Tibial nerve (tissue), 4 donors: ENCODE measurements at regions not wholly inside any gene's neighbourhood (a gene's known extent, or its start where the extent isn't known, plus 50 kb on each side); places are given as distances from the start of the nearest gene placed in this dataset.

ENCODE experiments used
- DNase-seq, 2 donors: peaks; one replicate each; pipeline ENCODE4 v3.0.0-alpha.2; 2019; ENCODE audit warnings: low spot score in 2 of 2
- H3K27ac ChIP-seq, 4 donors: fragments of 200-600 bp; sonication (generic) in 3 of 4; one replicate each; pipeline ENCODE4 v1.5.1; 2017 to 2019; ENCODE audit warnings: mild to moderate bottlenecking in 1 of 4
- H3K27me3 ChIP-seq, 2 donors: fragments of 200-600 bp; sonication (generic) in 1 of 2; one replicate each; pipeline versions ENCODE4 v1.5.1 to v1.6.0; 2017 to 2019
- H3K36me3 ChIP-seq, 3 donors: fragments of 200-600 bp; sonication (generic); one replicate each; pipeline ENCODE4 v1.5.1; 2018 to 2019
- H3K4me1 ChIP-seq, 4 donors: fragments of 200-600 bp; sonication (generic) in 3 of 4; one replicate each; pipeline ENCODE4 v1.5.1; 2017 to 2019
- H3K4me3 ChIP-seq, 4 donors: fragments of 200-600 bp; sonication (generic) in 3 of 4; one replicate each; pipeline ENCODE4 v1.5.1; 2017 to 2019; ENCODE audit warnings: mild to moderate bottlenecking in 1 of 4, moderate library complexity in 1 of 4
- H3K9me3 ChIP-seq, 4 donors: fragments of 200-600 bp; sonication (generic) in 3 of 4; one replicate each; pipeline ENCODE4 v1.5.1; 2017 to 2019
- EP300 ChIP-seq, 2 donors: sonication (generic); formaldehyde crosslinking; IDR thresholded peaks; one replicate each; pipeline ENCODE4 v1.6.1; 2017; ENCODE audit warnings: antibody characterized with exemption in 2 of 2, mild to moderate bottlenecking in 1 of 2
- POLR2A ChIP-seq, 2 donors: fragments of 450-650 bp; IDR thresholded peaks; one replicate each; pipeline ENCODE4 v1.6.1; 2017; ENCODE audit warnings: antibody characterized with exemption in 2 of 2, mild to moderate bottlenecking in 2 of 2, moderate library complexity in 2 of 2
- WGBS, 2 donors: methylation state at CpG; one replicate each; pipeline ENCODE4 v1.1.5; 2018; 5-methylcytosine and 5-hydroxymethylcytosine counted together
- TF ChIP-seq, protein P1 (sequence below), 5 experiments: fragments of 200-600 bp in 3 of 5; fragments of 450-650 bp in 2 of 5; sonication (generic) in 3 of 5; IDR thresholded peaks; one replicate each; pipeline ENCODE4 v1.5.1; 2016 to 2019; ENCODE audit warnings: antibody characterized with exemption in 5 of 5, mild to moderate bottlenecking in 3 of 5, moderate library complexity in 2 of 5

DNA sequence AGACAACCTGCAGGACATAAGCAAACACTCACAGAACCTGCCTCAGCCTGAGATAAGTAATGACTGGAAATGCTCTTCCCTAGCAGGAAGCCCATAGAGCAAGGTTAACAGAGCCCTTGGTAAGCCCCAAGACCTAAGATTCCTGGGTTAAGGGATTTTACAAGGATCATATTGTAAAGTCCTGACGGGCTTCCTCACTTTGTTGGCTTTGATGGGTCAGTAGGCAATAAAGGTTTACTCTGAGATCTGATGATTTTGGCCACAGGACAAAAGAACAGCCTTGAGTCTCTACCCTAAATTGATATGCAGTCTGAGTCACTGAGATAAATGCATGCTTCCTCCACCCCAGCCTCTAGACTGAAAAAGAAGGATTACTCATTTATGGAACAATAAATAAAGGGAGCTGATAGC, 270.8 kb downstream of the HTR7 start:
- no peak overlapping the region for H3K27ac ChIP-seq
- WGBS, 2 donors = 29 to 32% methylated on average over 1 of the region's 1 CpG
- H3K9me3 ChIP-seq = no peaks in the 10 kb centered on the region
- H3K27me3 ChIP-seq = no peaks in the 10 kb centered on the region
- H3K36me3 ChIP-seq = no peaks in the 10 kb centered on the region
- no peak for DNase-seq
- no peaks in the 10 kb centered on the region for H3K4me1 ChIP-seq
- TF ChIP-seq POLR2A (IDR thresholded peaks at IDR 0.05) (no peak), EP300 (IDR thresholded peaks at IDR 0.05) (no peak)
- TF ChIP-seq, protein P1, sequence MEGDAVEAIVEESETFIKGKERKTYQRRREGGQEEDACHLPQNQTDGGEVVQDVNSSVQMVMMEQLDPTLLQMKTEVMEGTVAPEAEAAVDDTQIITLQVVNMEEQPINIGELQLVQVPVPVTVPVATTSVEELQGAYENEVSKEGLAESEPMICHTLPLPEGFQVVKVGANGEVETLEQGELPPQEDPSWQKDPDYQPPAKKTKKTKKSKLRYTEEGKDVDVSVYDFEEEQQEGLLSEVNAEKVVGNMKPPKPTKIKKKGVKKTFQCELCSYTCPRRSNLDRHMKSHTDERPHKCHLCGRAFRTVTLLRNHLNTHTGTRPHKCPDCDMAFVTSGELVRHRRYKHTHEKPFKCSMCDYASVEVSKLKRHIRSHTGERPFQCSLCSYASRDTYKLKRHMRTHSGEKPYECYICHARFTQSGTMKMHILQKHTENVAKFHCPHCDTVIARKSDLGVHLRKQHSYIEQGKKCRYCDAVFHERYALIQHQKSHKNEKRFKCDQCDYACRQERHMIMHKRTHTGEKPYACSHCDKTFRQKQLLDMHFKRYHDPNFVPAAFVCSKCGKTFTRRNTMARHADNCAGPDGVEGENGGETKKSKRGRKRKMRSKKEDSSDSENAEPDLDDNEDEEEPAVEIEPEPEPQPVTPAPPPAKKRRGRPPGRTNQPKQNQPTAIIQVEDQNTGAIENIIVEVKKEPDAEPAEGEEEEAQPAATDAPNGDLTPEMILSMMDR (IDR thresholded peaks at IDR 0.05) = no peak
- no peak overlapping the region for H3K4me3 ChIP-seq

DNA sequence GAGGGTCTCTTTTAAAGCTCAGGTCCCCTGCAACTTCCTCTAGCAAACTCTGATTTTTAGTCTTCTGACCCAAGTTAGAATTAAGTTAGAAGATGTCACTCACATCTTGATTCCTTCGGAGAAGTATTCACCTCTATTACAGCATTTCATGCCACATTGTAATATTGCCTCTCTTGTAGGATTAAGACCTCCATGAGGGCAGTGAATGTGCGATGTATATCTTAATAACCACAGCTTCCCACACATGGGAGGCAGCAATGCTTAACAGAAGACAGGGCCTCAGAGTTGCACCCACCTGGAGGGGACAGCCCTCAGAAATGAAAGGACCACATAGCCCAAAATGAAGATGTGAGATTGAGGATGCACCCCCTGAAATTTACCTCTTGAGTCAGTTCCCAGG, 270.3 kb downstream of the HTR7 start:
- DNase-seq = no peak
- Histone ChIP-seq H3K27ac (no peak overlapping the region), H3K27me3 (no peaks in the 10 kb centered on the region), H3K4me3 (no peak overlapping the region), H3K4me1 (peaks cover 0 to 2% (median 0%) of the 10 kb centered on the region in 4 donors), H3K36me3 (no peaks in the 10 kb centered on the region), H3K9me3 (no peaks in the 10 kb centered on the region)
- 92 to 93% methylated on average over 2 of the region's 2 CpGs for WGBS, 2 donors
- no peak for TF ChIP-seq EP300 (IDR thresholded peaks at IDR 0.05)
- TF ChIP-seq, protein P1 (IDR thresholded peaks at IDR 0.05) = no peak
- TF ChIP-seq POLR2A (IDR thresholded peaks at IDR 0.05) = no peak

DNA sequence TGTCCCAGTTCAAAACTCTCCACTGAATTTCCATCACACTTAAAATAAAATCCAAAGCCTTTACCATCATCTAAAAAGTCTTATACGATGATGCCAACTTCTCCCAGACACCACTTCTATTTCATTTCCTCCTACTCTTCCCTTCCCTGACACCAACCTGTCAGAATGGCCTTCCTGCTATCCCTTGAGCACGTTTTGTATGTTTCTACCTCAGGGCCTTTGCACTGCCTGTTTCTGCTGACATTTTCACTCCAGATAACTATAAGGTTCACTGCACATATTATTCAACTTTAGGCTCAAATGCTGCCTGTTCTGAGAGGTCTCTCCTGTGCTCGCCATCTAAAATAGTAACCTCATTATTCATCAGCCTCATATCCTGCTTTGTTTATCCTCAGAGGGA, 269.6 kb downstream of the HTR7 start:
- WGBS, 2 donors = 86 to 97% methylated on average over 3 of the region's 3 CpGs
- Histone ChIP-seq H3K36me3 (no peaks in the 10 kb centered on the region), H3K27ac (no peak overlapping the region), H3K27me3 (no peaks in the 10 kb centered on the region), H3K9me3 (no peaks in the 10 kb centered on the region), H3K4me3 (no peak overlapping the region), H3K4me1 (peaks cover 0 to 6% (median 0%) of the 10 kb centered on the region in 4 donors)
- TF ChIP-seq EP300 (IDR thresholded peaks at IDR 0.05) (no peak), POLR2A (IDR thresholded peaks at IDR 0.05) (no peak)
- TF ChIP-seq, protein P1 (IDR thresholded peaks at IDR 0.05) = no peak
- no peak for DNase-seq

DNA sequence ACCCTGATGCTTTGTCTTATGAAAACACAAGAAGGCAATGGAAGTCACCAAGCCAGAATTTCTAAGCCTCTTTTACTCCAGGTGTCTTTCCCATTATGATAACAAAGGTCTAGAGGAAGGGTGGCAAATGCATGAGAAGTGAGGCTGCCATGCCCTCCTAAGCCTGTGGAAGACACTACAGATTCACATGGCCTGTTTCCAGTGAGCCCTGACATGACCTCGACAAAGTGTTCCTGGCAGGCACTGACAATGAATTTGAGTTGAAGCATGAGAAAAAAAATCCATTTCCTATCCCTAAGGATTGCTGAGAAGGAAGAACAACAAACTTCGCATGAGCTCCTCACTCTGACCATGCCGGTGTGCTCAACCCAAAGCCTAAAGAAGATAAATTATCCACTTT, 268.0 kb downstream of the HTR7 start:
- Histone ChIP-seq H3K4me3 (no peak overlapping the region), H3K4me1 (peaks cover 0 to 6% (median 0%) of the 10 kb centered on the region in 4 donors), H3K27me3 (no peaks in the 10 kb centered on the region), H3K27ac (no peak overlapping the region), H3K36me3 (no peaks in the 10 kb centered on the region), H3K9me3 (no peaks in the 10 kb centered on the region)
- no peak for DNase-seq
- 41 to 50% methylated on average over 3 of the region's 3 CpGs for WGBS, 2 donors
- TF ChIP-seq, protein P1 (IDR thresholded peaks at IDR 0.05) = no peak
- TF ChIP-seq POLR2A (IDR thresholded peaks at IDR 0.05) = no peak
- TF ChIP-seq EP300 (IDR thresholded peaks at IDR 0.05) = no peak

DNA sequence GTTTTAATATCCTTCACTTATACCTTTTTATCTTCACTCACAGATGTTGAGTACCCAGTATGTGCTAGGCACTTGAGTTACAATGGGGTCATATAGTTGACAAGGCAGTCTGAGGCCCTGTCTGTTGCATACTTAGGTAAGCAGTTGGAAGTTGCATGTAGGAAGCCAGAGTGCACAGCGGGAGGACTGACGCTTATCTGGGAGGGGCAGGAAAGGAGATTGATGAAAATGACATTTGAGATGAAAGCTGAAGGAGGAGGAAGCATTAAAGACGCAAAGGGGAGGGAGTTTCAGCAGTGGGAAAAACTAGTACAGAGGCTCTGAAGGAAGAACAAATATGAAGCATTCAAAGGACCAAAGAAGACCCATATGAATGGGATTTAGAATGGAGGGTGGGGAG, 266.2 kb downstream of the HTR7 start:
- no peak overlapping the region for H3K27ac ChIP-seq
- H3K36me3 ChIP-seq = no peaks in the 10 kb centered on the region
- H3K27me3 ChIP-seq = no peaks in the 10 kb centered on the region
- DNase-seq = no peak
- WGBS, 2 donors = 71 to 85% methylated on average over 3 of the region's 3 CpGs
- H3K4me1 ChIP-seq = peaks cover 0 to 11% (median 2%) of the 10 kb centered on the region in 4 donors
- H3K4me3 ChIP-seq = no peak overlapping the region
- no peak for TF ChIP-seq POLR2A (IDR thresholded peaks at IDR 0.05)
- no peaks in the 10 kb centered on the region for H3K9me3 ChIP-seq
